ENCODE measurements at regions not wholly inside any gene's neighbourhood (a gene's known extent, or its start where the extent isn't known, plus 50 kb on each side); places are given as distances from the start of the nearest gene placed in this dataset.

DNA sequence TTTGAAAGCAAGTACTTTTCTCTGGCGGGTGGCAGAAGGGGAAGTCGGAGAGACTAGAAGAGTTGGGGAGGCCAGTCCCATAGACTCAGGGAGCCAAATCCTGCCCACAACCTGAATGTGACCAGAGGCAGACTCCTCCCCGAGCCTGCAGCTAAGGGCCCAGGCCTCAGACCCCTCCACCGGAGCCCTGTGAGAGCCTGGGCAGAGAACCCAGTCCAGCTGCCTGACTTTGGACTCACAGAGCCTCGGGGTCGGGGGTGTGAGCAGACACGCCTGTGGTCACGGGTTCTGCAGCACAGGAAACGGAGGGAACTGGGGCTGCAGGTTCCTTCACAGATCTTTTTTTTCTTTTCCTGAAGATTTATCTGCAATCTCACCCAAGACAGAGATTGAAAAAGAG lies 312.3 kb downstream of the CTTN start:
- TF ChIP-seq, protein P1, sequence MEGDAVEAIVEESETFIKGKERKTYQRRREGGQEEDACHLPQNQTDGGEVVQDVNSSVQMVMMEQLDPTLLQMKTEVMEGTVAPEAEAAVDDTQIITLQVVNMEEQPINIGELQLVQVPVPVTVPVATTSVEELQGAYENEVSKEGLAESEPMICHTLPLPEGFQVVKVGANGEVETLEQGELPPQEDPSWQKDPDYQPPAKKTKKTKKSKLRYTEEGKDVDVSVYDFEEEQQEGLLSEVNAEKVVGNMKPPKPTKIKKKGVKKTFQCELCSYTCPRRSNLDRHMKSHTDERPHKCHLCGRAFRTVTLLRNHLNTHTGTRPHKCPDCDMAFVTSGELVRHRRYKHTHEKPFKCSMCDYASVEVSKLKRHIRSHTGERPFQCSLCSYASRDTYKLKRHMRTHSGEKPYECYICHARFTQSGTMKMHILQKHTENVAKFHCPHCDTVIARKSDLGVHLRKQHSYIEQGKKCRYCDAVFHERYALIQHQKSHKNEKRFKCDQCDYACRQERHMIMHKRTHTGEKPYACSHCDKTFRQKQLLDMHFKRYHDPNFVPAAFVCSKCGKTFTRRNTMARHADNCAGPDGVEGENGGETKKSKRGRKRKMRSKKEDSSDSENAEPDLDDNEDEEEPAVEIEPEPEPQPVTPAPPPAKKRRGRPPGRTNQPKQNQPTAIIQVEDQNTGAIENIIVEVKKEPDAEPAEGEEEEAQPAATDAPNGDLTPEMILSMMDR (IDR thresholded peaks at IDR 0.05; ENCODE audit: low read depth, low read length) = no peak
- H3K4me3 ChIP-seq (replicated peaks in 1 of 2; ENCODE audit: low read depth in 2 of 2, low read length in 2 of 2) = no peak overlapping the region
- DNase-seq (ENCODE audit: low read depth in 2 of 2) = no peak

DNA sequence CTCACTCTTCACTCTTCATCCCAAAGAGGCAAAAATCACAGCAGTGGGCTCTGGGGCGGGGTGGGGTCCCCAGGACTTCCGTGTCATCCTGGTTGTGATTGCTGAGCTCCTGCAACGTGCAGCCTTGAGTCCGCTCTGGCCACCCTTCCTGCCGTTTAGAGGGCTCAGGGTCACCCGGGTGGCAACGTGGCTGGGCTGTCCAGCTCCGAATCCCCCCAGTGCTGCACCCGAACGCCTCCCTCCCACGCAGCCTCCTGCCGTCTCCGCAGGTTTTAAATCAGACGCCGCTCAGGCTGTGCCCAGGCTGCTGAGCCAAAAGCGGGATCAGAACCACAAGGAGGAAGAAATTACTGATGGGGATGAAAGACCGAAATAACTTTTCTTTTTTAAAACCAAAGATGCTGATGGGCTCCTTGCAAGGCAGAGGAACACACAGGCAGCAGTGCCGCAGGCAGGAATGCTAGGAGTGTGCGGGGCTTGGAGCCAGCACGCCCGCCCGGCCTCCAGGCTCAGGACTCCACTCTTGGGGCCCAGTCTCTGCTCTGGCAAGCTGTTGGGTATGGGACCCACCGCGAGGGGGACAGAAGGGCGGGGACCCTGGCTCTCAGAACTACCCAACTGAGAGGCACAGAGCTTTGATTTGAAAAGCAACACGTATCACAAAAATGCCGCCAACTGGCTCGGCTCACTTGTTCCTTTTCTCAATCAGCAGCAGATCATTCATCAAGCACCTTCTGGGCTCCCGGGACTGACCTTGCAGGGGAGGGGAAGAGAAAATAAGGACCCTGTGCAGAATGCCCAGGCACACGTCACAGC lies 313.0 kb downstream of the CTTN start:
- TF ChIP-seq, protein P1 (IDR thresholded peaks at IDR 0.05; ENCODE audit: low read depth, low read length) = no peak
- no peak for DNase-seq (ENCODE audit: low read depth in 2 of 2)
- no peak overlapping the region for H3K4me3 ChIP-seq (replicated peaks in 1 of 2; ENCODE audit: low read depth in 2 of 2, low read length in 2 of 2)

DNA sequence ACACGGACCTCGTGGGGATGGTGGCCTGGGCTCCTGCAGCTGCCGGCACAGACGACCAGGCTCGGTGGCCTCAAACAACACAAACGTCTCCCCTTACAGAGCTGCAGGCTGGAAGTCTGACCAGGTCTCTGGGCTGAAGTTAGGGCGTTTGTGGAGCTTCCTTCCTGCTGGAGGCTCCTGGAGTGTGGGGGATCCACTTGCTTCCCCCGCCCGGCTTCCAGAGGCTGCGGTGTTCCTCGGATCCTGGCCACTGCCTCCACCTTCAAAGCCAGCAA lies 313.5 kb downstream of the CTTN start:
- DNase-seq (ENCODE audit: low read depth in 2 of 2) = no peak
- TF ChIP-seq, protein P1 (IDR thresholded peaks at IDR 0.05; ENCODE audit: low read depth, low read length) = no peak
- no peak overlapping the region for H3K4me3 ChIP-seq (replicated peaks in 1 of 2; ENCODE audit: low read depth in 2 of 2, low read length in 2 of 2)

DNA sequence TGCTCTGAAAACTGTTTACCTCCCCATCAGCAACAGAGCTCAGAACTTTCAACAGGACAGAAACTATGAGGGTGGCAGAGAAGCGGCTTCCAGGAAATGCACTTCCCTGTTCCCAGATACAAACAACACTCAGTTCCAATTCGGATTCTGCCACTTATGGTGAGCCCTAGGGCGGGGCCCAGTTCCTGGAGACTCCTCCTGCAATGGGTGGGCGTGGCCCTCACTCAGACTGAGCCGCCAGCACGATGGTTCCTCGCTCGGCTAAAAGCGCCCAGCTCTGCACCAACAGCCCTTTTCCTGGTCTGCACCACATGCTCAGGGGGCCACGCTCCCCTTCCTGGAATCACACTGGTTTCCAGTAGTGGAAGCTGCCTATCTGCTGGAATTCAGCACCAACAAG lies 314.1 kb downstream of the CTTN start:
- no peak overlapping the region for H3K4me3 ChIP-seq (replicated peaks in 1 of 2; ENCODE audit: low read depth in 2 of 2, low read length in 2 of 2)
- TF ChIP-seq, protein P1 (IDR thresholded peaks at IDR 0.05; ENCODE audit: low read depth, low read length) = no peak
- no peak for DNase-seq (ENCODE audit: low read depth in 2 of 2)

DNA sequence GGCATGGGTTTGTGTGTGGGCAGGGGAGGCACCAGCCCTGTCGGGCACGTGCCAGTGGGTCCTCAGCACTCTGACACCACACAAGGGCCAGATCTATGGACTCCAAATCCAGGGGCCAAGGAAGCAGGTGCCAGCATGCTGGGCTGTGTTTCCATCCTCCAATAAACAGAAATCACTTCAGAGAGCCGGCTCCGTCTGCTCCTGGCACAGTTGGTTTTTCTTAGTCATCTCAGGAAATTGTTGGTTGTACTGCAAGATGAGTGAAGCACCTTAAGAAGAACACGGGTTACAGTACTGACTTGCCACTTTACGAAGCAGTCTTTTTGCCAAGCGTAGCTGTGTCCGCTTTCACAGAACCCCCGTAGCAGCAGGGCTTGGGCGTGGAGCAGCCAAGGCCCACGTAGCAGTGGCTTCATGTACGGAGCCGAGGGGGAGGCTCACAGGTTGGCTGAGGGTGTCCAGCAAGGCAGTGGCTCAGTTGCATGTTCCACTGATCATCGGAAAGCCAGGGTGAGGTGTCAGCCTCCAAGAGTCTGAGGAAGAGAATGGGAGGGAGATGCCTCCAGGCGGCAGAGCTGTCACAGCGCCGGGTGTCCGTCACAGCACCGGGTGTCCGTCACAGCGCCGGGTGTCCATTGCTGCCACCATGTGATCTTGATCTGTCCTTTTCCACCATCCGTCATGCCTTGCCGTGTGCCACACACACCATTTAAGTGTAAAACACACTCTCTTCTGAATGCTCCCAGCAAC lies 314.9 kb downstream of the CTTN start:
- H3K4me3 ChIP-seq (replicated peaks in 1 of 2; ENCODE audit: low read depth in 2 of 2, low read length in 2 of 2) = no peak overlapping the region
- TF ChIP-seq, protein P1 (IDR thresholded peaks at IDR 0.05; ENCODE audit: low read depth, low read length) = no peak
- DNase-seq (ENCODE audit: low read depth in 2 of 2) = no peak

DNA sequence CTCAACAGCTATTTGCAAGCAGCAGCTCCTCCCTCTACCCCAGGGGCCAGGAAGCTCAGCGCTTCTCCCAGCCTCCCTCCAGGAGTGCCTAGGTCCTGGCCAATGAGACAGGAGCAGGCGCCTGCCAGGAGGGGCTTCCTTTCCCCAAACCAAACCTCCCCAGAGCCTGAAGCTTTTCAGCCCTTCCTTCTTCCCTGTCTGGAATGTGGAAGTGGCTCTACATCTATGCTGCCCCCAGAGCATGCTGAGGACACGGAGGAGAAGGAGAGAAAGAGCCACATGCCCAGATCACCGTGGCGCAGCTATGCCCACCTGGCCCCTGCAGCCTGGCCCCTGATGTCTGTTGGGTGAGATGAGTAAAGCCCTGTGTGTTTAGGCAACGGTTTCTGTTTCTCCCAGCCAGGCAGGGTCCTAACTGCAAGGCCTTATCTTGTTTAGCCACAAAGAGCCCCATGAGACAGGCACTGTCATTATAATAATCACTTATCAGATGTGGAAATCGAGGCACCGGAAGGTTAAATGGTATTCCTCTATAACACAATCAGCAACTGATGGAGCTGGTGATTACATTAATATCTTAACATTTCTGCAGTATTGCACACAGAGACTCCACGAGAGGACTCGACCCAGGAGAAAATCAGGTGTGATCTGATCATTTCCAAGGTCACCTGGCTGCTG lies 315.8 kb downstream of the CTTN start:
- no peak for DNase-seq (ENCODE audit: low read depth in 2 of 2)
- no peak overlapping the region for H3K4me3 ChIP-seq (replicated peaks in 1 of 2; ENCODE audit: low read depth in 2 of 2, low read length in 2 of 2)
- TF ChIP-seq, protein P1 (IDR thresholded peaks at IDR 0.05; ENCODE audit: low read depth, low read length) = no peak

All from cardiac fibroblast (primary cell).